Caco-2 (cell line): ENCODE measurements at regions not wholly inside any gene's neighbourhood (a gene's known extent, or its start where the extent isn't known, plus 50 kb on each side); places are given as distances from the start of the nearest gene placed in this dataset.

Experiments
- BruUV-seq: library from RNA; stranded (reverse); fragments of 400-500 nt; replicated peaks from 2 replicates; lab custom pipeline; 2021; lab: Mats Ljungman, UMichigan
- CTCF ChIA-PET: fragments of 300-600 bp; sonication (Branson Sonifier 250); formaldehyde crosslinking; loops from one replicate; lab custom pipeline; 2022; ENCODE audit warnings: antibody characterized with exemption; lab: Charles Lee
- POLR2A ChIA-PET: fragments of 300-600 bp; sonication (Branson Sonifier 250); formaldehyde crosslinking; loops from one replicate; lab custom pipeline; 2022; ENCODE audit warnings: antibody characterized with exemption; lab: Charles Lee
- DNase-seq, 2 experiments: peaks; one replicate each; pipeline versions ENCODE4 v3.0.0 to v3.0.0-alpha.2; 2020 to 2022
- H3K27me3 ChIP-seq: replicated peaks from 2 replicates; pipeline ENCODE4 v1.6.0; 2011; ENCODE audit warnings: low read length; ENCODE audit not compliant: control insufficient read depth, insufficient read depth
- H3K36me3 ChIP-seq: 2 replicates; pipeline ENCODE4 v1.5.1; 2011; ENCODE audit warnings: low read length; ENCODE audit not compliant: control insufficient read depth, insufficient read depth
- H3K4me1 ChIP-seq: fragments of 250-450 bp; sonication (Bioruptor Pico); 2 replicates; pipeline ENCODE4 v1.5.1; 2020; ENCODE audit warnings: mild to moderate bottlenecking
- H3K4me3 ChIP-seq: 2 replicates; pipeline ENCODE4 v1.5.1; 2011; ENCODE audit warnings: low read depth, mild to moderate bottlenecking, control low read depth, low read length
- H3K9me3 ChIP-seq: fragments of 250-450 bp; sonication (Bioruptor Pico); 2 replicates; pipeline ENCODE4 v1.5.1; 2020; ENCODE audit warnings: mild to moderate bottlenecking, moderate library complexity
- H3K27ac Mint-ChIP-seq: one replicate; pipeline ENCODE4 v1.8.0; 2022; ENCODE audit warnings: mixed read lengths; ENCODE audit not compliant: unreplicated experiment
- H3K27me3 Mint-ChIP-seq: one replicate; pipeline ENCODE4 v1.8.0; 2022; ENCODE audit warnings: mixed read lengths; ENCODE audit not compliant: insufficient read depth, unreplicated experiment
- H3K36me3 Mint-ChIP-seq: one replicate; pipeline ENCODE4 v1.8.0; 2022; ENCODE audit warnings: mild to moderate bottlenecking, mixed read lengths; ENCODE audit not compliant: insufficient read depth, unreplicated experiment
- H3K4me1 Mint-ChIP-seq: one replicate; pipeline ENCODE4 v1.8.0; 2022; ENCODE audit warnings: low read depth, mixed read lengths; ENCODE audit not compliant: unreplicated experiment
- H3K4me3 Mint-ChIP-seq: one replicate; pipeline ENCODE4 v1.8.0; 2022; ENCODE audit warnings: mild to moderate bottlenecking, moderate library complexity, mixed read lengths; ENCODE audit not compliant: unreplicated experiment
- H3K9me3 Mint-ChIP-seq: one replicate; pipeline ENCODE4 v1.8.0; 2022; ENCODE audit warnings: mixed read lengths; ENCODE audit not compliant: unreplicated experiment
- CTCF ChIP-seq, 2 experiments: fragments of 200-600 bp in 1 of 2; IDR thresholded peaks; 1 replicate in 1 of 2; 2 replicates in 1 of 2; pipeline versions ENCODE4 v1.5.1 to v1.8.0; 2011 to 2022; ENCODE audit warnings: antibody characterized with exemption in 1 of 2, control low read depth in 1 of 2, inconsistent platforms in 1 of 2, low read depth in 1 of 2, low read length in 1 of 2, mild to moderate bottlenecking in 1 of 2, moderate library complexity in 1 of 2; ENCODE audit not compliant: insufficient read depth in 1 of 2, severe bottlenecking in 1 of 2, unreplicated experiment in 1 of 2
- intact Hi-C: fragments of 100-400 bp; cut with micrococcal nuclease; formaldehyde crosslinking; loops from one replicate; pipeline ENCODE4 v1.10.0; 2022; ENCODE audit not compliant: unreplicated experiment

- Mint-ChIP-seq H3K27me3 (no peaks in the 10 kb centered on the region), H3K4me3 (no peak overlapping the region), H3K4me1 (no peaks in the 10 kb centered on the region), H3K9me3 (no peaks in the 10 kb centered on the region), H3K36me3 (no peaks in the 10 kb centered on the region), H3K27ac (no peak overlapping the region)
- H3K4me3 ChIP-seq = no peak overlapping the region
- no peaks in the 10 kb centered on the region for H3K9me3 ChIP-seq
- intact Hi-C loops = no loop called here
- H3K36me3 ChIP-seq = no peaks in the 10 kb centered on the region
- H3K4me1 ChIP-seq = no peaks in the 10 kb centered on the region
- no TSS peak for BruUV-seq
- TF ChIP-seq CTCF (IDR thresholded peaks at IDR 0.05; ENCODE audit: insufficient read depth in 1 of 2, low read depth in 1 of 2, low read length in 1 of 2, severe bottlenecking in 1 of 2, unreplicated experiment in 1 of 2) = no peak
- CTCF ChIA-PET = no interaction called here
- no peaks in the 10 kb centered on the region for H3K27me3 ChIP-seq
- POLR2A ChIA-PET = no interaction called here
- no peak for DNase-seq
These were observed 910.7 kb downstream of the TBL1XR1 start for GRCh38 chr3:176286476-176287085.

DNA sequence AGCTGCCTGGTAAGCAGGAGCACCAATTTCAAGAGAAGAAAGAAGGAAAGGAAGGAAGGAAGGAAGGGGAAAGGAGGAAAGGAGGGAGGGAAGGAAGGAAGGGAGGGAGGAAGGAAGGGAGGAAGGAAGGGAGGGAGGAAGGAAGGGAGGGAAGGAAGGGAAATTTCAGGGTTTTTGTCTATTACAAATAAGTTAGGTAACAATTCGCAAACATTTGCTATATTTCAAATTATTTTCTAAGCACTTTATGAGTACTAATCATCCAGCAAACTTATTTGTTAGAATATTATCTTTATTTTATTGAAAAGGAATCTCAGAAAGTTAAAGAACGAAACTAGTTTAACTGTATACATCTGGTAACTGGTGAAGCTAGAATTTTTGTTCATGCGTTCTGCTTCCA is 921.7 kb downstream of the TBL1XR1 start:
- no peaks in the 10 kb centered on the region for H3K27me3 ChIP-seq
- no peaks in the 10 kb centered on the region for H3K9me3 ChIP-seq
- Mint-ChIP-seq H3K27ac (no peak overlapping the region), H3K36me3 (no peaks in the 10 kb centered on the region), H3K4me1 (no peaks in the 10 kb centered on the region), H3K9me3 (no peaks in the 10 kb centered on the region), H3K4me3 (no peak overlapping the region), H3K27me3 (no peaks in the 10 kb centered on the region)
- H3K4me1 ChIP-seq = no peaks in the 10 kb centered on the region
- no peak overlapping the region for H3K4me3 ChIP-seq
- ChIA-PET CTCF (no interaction called here), POLR2A (no interaction called here)
- intact Hi-C loops = no loop called here
- no peak for TF ChIP-seq CTCF (IDR thresholded peaks at IDR 0.05; ENCODE audit: insufficient read depth in 1 of 2, low read depth in 1 of 2, low read length in 1 of 2, severe bottlenecking in 1 of 2, unreplicated experiment in 1 of 2)
- no TSS peak for BruUV-seq
- no peaks in the 10 kb centered on the region for H3K36me3 ChIP-seq
- DNase-seq = no peak

GRCh38 chr3:176275113-176275512 is 922.2 kb downstream of the TBL1XR1 start:
- H3K9me3 Mint-ChIP-seq = no peaks in the 10 kb centered on the region
- CTCF ChIA-PET = no interaction called here
- H3K27ac Mint-ChIP-seq = no peak overlapping the region
- intact Hi-C loops = no loop called here
- H3K36me3 ChIP-seq = no peaks in the 10 kb centered on the region
- no peaks in the 10 kb centered on the region for H3K4me1 Mint-ChIP-seq
- no peaks in the 10 kb centered on the region for H3K27me3 ChIP-seq
- H3K9me3 ChIP-seq = no peaks in the 10 kb centered on the region
- H3K4me1 ChIP-seq = no peaks in the 10 kb centered on the region
- no peaks in the 10 kb centered on the region for H3K36me3 Mint-ChIP-seq
- POLR2A ChIA-PET = no interaction called here
- H3K4me3 Mint-ChIP-seq = no peak overlapping the region
- TF ChIP-seq CTCF (IDR thresholded peaks at IDR 0.05; ENCODE audit: insufficient read depth in 1 of 2, low read depth in 1 of 2, low read length in 1 of 2, severe bottlenecking in 1 of 2, unreplicated experiment in 1 of 2) = no peak
- no peak for DNase-seq
- H3K4me3 ChIP-seq = no peak overlapping the region
- BruUV-seq = no TSS peak
- no peaks in the 10 kb centered on the region for H3K27me3 Mint-ChIP-seq
